ENCODE measurements at regions not wholly inside any gene's neighbourhood (a gene's known extent, or its start where the extent isn't known, plus 50 kb on each side); places are given as distances from the start of the nearest gene placed in this dataset.

DNA sequence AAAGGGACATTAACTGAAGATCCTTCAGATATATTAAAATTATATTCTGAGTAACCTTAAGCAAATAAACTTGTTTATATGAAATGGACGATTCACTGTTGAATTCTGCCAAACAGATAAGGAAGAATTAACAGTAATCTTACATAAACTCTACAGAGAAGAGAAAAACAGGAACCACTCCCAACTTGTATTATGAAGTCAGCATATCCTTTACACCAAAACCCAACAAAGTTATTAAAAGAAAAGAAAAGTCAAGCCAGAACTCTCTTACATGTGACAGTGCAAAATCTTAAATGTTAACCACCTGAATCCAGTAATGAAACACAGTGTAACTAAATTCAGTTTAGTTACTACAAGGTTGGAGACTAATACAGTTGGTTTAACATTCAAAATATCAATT lies 185.8 kb downstream of the DEPDC1B start:
- Histone ChIP-seq H3K36me3 (ENCODE audit: control insufficient read depth, insufficient read depth, low read length) (no peaks in the 10 kb centered on the region), H3K4me3 (ENCODE audit: low read depth, low read length) (no peak overlapping the region), H3K27me3 (ENCODE audit: control insufficient read depth, insufficient read depth, low read length) (no peaks in the 10 kb centered on the region)
- TF ChIP-seq, protein P1, sequence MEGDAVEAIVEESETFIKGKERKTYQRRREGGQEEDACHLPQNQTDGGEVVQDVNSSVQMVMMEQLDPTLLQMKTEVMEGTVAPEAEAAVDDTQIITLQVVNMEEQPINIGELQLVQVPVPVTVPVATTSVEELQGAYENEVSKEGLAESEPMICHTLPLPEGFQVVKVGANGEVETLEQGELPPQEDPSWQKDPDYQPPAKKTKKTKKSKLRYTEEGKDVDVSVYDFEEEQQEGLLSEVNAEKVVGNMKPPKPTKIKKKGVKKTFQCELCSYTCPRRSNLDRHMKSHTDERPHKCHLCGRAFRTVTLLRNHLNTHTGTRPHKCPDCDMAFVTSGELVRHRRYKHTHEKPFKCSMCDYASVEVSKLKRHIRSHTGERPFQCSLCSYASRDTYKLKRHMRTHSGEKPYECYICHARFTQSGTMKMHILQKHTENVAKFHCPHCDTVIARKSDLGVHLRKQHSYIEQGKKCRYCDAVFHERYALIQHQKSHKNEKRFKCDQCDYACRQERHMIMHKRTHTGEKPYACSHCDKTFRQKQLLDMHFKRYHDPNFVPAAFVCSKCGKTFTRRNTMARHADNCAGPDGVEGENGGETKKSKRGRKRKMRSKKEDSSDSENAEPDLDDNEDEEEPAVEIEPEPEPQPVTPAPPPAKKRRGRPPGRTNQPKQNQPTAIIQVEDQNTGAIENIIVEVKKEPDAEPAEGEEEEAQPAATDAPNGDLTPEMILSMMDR (IDR thresholded peaks at IDR 0.05; ENCODE audit: insufficient read depth, low read length, poor library complexity, severe bottlenecking) = no peak
- DNase-seq (ENCODE audit: low read depth) = no peak

DNA sequence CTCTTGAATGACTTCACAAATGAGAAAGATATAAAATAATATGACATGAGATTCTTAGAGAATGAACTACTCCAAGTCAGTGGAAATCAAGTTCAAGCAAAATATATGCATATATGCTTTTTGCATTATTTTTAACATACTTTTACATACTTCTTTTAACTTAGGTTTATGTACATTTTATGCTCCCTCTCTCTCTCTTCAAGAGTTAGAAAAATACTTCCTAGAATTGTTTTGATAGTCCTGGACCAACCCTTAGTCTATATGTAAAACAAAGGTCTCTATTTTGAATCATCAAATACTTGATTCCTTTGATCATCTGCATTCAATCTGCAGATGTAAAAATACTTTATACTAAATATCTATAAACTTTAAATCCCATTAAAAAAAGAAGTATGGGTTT lies 187.8 kb downstream of the DEPDC1B start:
- H3K27me3 ChIP-seq (ENCODE audit: control insufficient read depth, insufficient read depth, low read length) = no peaks in the 10 kb centered on the region
- no peak for DNase-seq (ENCODE audit: low read depth)
- TF ChIP-seq, protein P1 (IDR thresholded peaks at IDR 0.05; ENCODE audit: insufficient read depth, low read length, poor library complexity, severe bottlenecking) = no peak
- H3K4me3 ChIP-seq (ENCODE audit: low read depth, low read length) = no peak overlapping the region
- no peaks in the 10 kb centered on the region for H3K36me3 ChIP-seq (ENCODE audit: control insufficient read depth, insufficient read depth, low read length)

DNA sequence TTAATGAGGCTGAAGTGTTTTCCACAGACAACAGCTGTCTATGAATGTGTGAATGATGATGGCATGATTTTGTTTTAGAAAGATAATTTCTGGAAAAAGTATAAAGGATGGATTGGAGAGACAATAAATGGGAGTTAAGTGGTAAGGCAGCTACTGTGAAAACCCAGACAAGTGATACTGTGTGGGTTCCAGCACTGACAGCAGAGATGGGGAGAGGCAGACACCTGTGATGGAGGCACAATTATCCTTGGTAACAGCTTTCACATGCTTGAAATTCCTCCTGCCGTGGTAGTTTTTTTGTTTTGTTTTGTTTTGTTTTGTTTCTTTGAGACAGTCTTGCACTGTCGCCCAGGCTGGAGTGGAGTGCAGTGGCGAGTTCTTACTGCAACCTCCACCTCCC lies 189.3 kb downstream of the DEPDC1B start:
- Histone ChIP-seq H3K27me3 (ENCODE audit: control insufficient read depth, insufficient read depth, low read length) (no peaks in the 10 kb centered on the region), H3K36me3 (ENCODE audit: control insufficient read depth, insufficient read depth, low read length) (no peaks in the 10 kb centered on the region), H3K4me3 (ENCODE audit: low read depth, low read length) (no peak overlapping the region)
- TF ChIP-seq, protein P1 (IDR thresholded peaks at IDR 0.05; ENCODE audit: insufficient read depth, low read length, poor library complexity, severe bottlenecking) = no peak
- no peak for DNase-seq (ENCODE audit: low read depth)

DNA sequence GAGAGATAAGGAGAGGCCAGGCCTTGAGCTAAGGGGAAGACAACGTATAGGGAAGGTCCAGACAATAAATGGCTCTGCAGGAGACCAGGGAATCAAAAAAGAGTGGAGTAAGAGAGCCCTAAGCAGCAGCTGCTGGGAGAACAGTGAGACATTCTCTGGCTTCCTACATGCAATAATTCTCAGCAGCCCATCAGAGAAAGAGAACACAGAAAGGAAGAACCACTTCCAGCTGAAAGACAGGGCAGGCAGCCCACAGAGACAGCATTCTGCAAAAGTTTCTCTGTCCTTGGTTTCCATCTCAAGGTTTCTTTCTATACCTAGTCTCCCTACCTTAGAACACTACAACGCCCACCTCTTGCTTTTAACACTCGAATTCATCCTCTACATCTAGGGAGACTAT lies 189.9 kb downstream of the DEPDC1B start:
- TF ChIP-seq, protein P1 (IDR thresholded peaks at IDR 0.05; ENCODE audit: insufficient read depth, low read length, poor library complexity, severe bottlenecking) = no peak
- no peak for DNase-seq (ENCODE audit: low read depth)
- Histone ChIP-seq H3K4me3 (ENCODE audit: low read depth, low read length) (no peak overlapping the region), H3K27me3 (ENCODE audit: control insufficient read depth, insufficient read depth, low read length) (no peaks in the 10 kb centered on the region), H3K36me3 (ENCODE audit: control insufficient read depth, insufficient read depth, low read length) (no peaks in the 10 kb centered on the region)

DNA sequence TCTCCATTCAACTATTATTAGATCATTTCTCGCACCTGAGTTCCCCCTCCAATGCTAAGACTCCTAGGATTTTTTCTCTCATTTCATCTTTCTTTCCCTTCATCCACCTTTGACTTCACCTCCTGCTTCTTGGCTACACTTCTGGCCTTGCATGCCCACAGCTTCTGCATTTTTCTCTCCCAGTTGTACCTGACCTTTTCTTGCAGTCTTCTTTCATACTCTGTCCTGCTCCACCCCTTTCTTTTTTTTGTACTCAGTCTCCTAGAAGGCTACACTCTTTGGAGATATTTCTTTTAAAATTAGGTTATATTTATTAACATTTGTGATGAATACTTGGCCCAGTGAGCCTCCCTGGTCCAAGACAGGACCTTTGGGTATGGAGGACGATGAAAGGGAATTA lies 190.4 kb downstream of the DEPDC1B start:
- no peak for DNase-seq (ENCODE audit: low read depth)
- Histone ChIP-seq H3K27me3 (ENCODE audit: control insufficient read depth, insufficient read depth, low read length) (no peaks in the 10 kb centered on the region), H3K4me3 (ENCODE audit: low read depth, low read length) (no peak overlapping the region), H3K36me3 (ENCODE audit: control insufficient read depth, insufficient read depth, low read length) (no peaks in the 10 kb centered on the region)
- TF ChIP-seq, protein P1 (IDR thresholded peaks at IDR 0.05; ENCODE audit: insufficient read depth, low read length, poor library complexity, severe bottlenecking) = no peak

DNA sequence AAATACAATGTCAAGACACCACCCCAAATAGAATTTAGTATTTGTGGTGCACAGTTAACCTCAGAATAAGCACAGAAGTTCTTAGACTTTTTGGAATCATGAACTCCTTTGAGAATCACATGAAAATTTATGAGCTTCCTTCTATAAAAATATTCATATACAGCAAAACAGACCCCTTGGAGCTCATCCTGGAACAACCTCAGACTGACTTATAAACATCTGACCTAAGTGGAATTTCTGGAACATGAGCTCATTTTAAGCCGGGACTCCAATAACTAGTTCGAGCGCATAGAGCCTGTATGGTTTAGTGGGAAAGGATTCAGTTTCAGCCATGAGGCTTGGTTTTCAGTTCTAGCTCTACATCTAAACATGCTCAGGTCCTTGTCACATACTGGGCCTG lies 192.3 kb downstream of the DEPDC1B start:
- TF ChIP-seq, protein P1 (IDR thresholded peaks at IDR 0.05; ENCODE audit: insufficient read depth, low read length, poor library complexity, severe bottlenecking) = no peak
- Histone ChIP-seq H3K27me3 (ENCODE audit: control insufficient read depth, insufficient read depth, low read length) (no peaks in the 10 kb centered on the region), H3K36me3 (ENCODE audit: control insufficient read depth, insufficient read depth, low read length) (no peaks in the 10 kb centered on the region), H3K4me3 (ENCODE audit: low read depth, low read length) (no peak overlapping the region)
- DNase-seq (ENCODE audit: low read depth) = no peak

Data from kidney epithelial cell (primary cell).